Cardiac muscle cell (in vitro differentiated cells and primary cell): ENCODE measurements at regions not wholly inside any gene's neighbourhood (a gene's known extent, or its start where the extent isn't known, plus 50 kb on each side); places are given as distances from the start of the nearest gene placed in this dataset.

Source experiments
- DNase-seq, 2 donors: peaks; one replicate each; pipeline versions ENCODE4 v3.0.0 to v3.0.0-alpha.2; 2010 to 2017; ENCODE audit warnings: low read depth in 1 of 2, low spot score in 1 of 2
- H3K27ac ChIP-seq: fragments of 200-600 bp; sonication (generic); 2 replicates; pipeline ENCODE4 v1.5.1; 2016
- H3K27me3 ChIP-seq: fragments of 200-600 bp; sonication (generic); 2 replicates; pipeline ENCODE4 v1.6.0; 2016; ENCODE audit warnings: control low read depth
- H3K36me3 ChIP-seq: fragments of 200-600 bp; sonication (generic); 2 replicates; pipeline ENCODE4 v1.5.1; 2016; ENCODE audit warnings: control low read depth
- H3K4me1 ChIP-seq: fragments of 200-600 bp; sonication (generic); 2 replicates; pipeline ENCODE4 v1.8.1; 2017; ENCODE audit warnings: low read depth, mild to moderate bottlenecking, mixed run types
- H3K4me3 ChIP-seq: fragments of 200-600 bp; sonication (generic); 2 replicates; pipeline ENCODE4 v1.5.1; 2016; ENCODE audit warnings: mild to moderate bottlenecking
- H3K9me3 ChIP-seq: fragments of 200-600 bp; sonication (generic); 2 replicates; pipeline ENCODE4 v1.5.1; 2017; ENCODE audit warnings: low read depth, mild to moderate bottlenecking, control low read depth
- TF ChIP-seq, protein P1 (sequence below): IDR thresholded peaks from 2 replicates; pipeline ENCODE4 v1.5.1; 2012; ENCODE audit warnings: low read depth, mild to moderate bottlenecking, low read length

DNA sequence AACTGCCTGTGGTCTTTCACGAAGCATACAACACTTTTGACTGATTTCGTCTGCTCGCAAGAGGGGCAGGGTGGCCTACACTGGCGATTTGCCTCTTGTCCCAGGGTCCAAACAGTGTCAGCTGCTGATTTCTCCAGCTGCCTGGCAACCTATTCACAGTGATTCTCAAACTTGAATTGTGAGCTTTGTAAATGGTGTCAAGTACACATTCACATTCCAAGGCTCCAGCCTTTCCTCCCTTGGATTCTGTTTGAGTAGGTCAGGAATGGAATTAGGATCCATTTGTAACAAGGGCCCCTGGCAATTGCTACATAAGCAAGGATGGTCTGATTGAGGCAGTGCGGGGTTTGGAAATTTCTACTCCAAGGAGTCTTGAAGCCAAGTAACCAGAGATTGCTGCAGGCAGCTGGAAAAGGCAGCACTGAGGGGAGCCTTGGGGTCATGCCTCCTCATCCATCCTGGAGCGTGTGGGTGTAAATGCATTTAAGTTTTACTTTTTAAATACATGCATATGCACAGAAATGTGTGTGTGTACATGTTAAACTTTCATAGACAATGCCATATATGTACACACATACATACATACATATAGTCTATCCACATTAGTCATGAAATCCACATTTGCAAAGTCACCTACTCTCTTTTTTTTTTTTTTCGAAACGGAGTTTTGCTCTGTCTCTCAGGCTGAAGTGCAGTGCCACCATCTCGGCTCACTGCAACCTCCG lies 86.8 kb upstream of the UXS1 start:
- Histone ChIP-seq H3K27ac (no peak overlapping the region), H3K36me3 (no peaks in the 10 kb centered on the region), H3K27me3 (no peaks in the 10 kb centered on the region), H3K4me1 (peaks cover 7% of the 10 kb centered on the region), H3K9me3 (no peaks in the 10 kb centered on the region), H3K4me3 (no peak overlapping the region)
- TF ChIP-seq, protein P1, sequence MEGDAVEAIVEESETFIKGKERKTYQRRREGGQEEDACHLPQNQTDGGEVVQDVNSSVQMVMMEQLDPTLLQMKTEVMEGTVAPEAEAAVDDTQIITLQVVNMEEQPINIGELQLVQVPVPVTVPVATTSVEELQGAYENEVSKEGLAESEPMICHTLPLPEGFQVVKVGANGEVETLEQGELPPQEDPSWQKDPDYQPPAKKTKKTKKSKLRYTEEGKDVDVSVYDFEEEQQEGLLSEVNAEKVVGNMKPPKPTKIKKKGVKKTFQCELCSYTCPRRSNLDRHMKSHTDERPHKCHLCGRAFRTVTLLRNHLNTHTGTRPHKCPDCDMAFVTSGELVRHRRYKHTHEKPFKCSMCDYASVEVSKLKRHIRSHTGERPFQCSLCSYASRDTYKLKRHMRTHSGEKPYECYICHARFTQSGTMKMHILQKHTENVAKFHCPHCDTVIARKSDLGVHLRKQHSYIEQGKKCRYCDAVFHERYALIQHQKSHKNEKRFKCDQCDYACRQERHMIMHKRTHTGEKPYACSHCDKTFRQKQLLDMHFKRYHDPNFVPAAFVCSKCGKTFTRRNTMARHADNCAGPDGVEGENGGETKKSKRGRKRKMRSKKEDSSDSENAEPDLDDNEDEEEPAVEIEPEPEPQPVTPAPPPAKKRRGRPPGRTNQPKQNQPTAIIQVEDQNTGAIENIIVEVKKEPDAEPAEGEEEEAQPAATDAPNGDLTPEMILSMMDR, result no peak
- no peak for DNase-seq

DNA sequence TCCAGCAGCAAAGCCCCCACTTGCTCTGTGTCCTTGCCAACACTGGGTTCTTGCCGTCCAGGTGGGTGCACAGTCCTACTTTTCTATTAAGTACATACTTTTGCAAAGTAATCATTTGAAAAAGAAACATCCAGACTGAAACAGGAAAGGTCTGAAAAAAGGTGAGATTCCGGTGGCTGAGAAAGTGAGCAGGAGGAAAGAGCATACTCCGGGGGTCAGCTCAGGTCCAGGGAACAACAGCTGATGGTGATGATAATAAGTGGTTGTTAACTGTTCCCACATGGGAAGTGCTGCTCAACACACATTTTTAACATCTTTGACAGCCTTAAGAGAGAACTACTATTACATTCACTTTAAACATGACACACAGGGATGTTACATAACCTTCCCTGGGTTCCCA lies 86.1 kb upstream of the UXS1 start:
- TF ChIP-seq, protein P1, result no peak

DNA sequence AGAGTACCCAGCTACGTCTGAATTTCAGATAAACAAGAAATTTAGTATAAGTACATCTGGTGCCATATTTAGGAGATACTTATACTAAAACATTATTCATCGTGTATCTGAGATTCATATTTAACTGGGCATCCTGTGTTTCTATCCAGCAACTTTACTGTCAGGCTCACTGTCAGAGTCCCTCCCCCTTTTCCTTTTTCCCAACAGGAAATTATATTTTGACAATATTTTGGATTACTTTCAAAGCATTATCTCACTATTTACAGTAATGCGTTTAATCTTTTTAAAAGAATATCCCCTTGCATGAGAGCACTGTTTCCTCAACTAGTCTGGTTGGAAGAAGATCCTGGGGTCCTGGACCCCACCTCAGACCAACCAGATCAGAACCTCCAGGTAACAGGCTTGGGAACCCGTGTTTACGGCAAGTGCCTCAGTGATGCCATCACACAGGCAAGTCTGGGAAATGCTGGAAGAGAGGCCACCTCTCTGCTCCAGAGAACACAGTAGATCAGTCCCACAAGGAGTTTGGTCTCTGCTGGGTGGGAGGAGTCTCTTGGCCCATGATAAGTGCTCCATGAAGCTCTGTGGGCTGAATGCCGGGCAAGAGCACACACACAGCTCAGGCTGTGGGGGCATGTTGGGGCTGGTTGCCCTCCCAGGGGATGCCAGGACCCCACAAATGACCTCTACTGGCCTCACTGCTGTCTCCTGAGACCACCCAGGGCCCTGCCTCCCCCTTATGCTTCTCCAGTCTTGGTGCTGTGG lies 84.2 kb upstream of the UXS1 start:
- no peak overlapping the region for H3K27ac ChIP-seq
- H3K4me1 ChIP-seq, result peaks cover 7% of the 10 kb centered on the region
- TF ChIP-seq, protein P1, result no peak
- H3K9me3 ChIP-seq, result no peaks in the 10 kb centered on the region
- DNase-seq, result no peak
- no peaks in the 10 kb centered on the region for H3K36me3 ChIP-seq
- H3K4me3 ChIP-seq, result no peak overlapping the region
- H3K27me3 ChIP-seq, result no peaks in the 10 kb centered on the region

More for the DNA sequence above, 86.1 kb upstream of the UXS1 start:
- H3K4me3 ChIP-seq, result no peak overlapping the region
- no peak overlapping the region for H3K27ac ChIP-seq
- H3K27me3 ChIP-seq, result no peaks in the 10 kb centered on the region
- DNase-seq, result peak in 1 of 2 donors; percentile 21
- no peaks in the 10 kb centered on the region for H3K9me3 ChIP-seq
- no peaks in the 10 kb centered on the region for H3K36me3 ChIP-seq
- peaks cover 7% of the 10 kb centered on the region for H3K4me1 ChIP-seq

DNA sequence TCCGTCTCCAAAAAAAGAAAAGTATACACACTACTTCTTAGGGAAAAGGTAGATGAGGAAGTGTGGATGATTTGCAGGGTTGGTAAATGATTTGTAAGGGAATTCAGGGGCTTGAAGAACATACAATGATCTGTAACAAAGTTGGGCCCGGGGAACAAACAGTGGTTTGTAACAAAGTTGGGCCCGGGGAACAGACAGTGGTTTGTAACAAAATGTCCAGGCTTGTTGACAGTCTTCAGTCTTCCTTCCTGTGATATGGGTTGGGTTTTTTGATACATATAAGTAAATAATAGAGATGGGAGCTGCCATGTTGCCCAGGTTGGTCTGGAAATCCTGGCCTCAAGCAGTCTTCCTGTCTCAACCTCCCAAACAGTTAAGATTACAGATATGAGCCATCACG lies 83.3 kb upstream of the UXS1 start:
- Histone ChIP-seq H3K27me3 (no peaks in the 10 kb centered on the region), H3K4me3 (no peak overlapping the region), H3K36me3 (no peaks in the 10 kb centered on the region), H3K27ac (no peak overlapping the region), H3K4me1 (peaks cover 7% of the 10 kb centered on the region), H3K9me3 (no peaks in the 10 kb centered on the region)
- TF ChIP-seq, protein P1, result no peak
- DNase-seq, result no peak

DNA sequence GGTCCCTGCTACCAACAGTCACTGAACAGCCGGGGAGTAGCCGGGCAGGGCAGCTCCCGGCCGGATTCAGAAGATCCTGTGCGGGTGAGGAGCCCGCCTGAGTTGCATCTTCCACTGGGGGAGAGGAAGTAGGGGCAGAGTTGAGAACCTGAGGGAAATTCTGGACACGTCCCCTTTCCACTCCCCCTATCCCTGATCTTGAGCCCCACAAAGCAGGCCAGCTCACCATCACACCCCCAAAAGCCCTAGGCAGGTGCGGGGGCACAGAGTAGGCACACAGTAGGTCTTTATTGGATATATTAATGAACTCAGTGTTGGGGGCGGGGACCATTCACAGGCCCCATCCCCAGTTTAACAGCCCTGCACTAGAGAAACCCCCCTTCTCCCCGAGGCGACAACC lies 81.9 kb upstream of the UXS1 start:
- no peak overlapping the region for H3K27ac ChIP-seq
- H3K4me1 ChIP-seq, result peaks cover 7% of the 10 kb centered on the region
- H3K4me3 ChIP-seq, result no peak overlapping the region
- no peak for DNase-seq
- no peaks in the 10 kb centered on the region for H3K9me3 ChIP-seq
- no peaks in the 10 kb centered on the region for H3K27me3 ChIP-seq
- no peaks in the 10 kb centered on the region for H3K36me3 ChIP-seq
- TF ChIP-seq, protein P1, result no peak
